K562 (cell line): ENCODE measurements at regions not wholly inside any gene's neighbourhood (a gene's known extent, or its start where the extent isn't known, plus 50 kb on each side); places are given as distances from the start of the nearest gene placed in this dataset.

Experiments used
- BMI1 ChIP-seq: fragments of 150-350 bp; IDR thresholded peaks from 2 replicates; pipeline ENCODE4 v1.6.1; 2014; ENCODE audit warnings: low read length
- MNT ChIP-seq, 2 experiments: fragments of 450-650 bp; conservative IDR thresholded peaks; 2 replicates each; pipeline ENCODE4 v1.6.1; 2017; ENCODE audit warnings: mild to moderate bottlenecking in 2 of 2, moderate library complexity in 2 of 2
- MTF1 ChIP-seq: fragments of 250-450 bp; sonication (Bioruptor Pico); IDR thresholded peaks from 2 replicates; pipeline ENCODE4 v1.9.0; 2021; ENCODE audit warnings: moderate library complexity, mild to moderate bottlenecking, inconsistent platforms, borderline replicate concordance
- POLR2H ChIP-seq: IDR thresholded peaks from 2 replicates; pipeline ENCODE4 v1.6.1; 2016; ENCODE audit warnings: missing genetic modification characterization, low read depth, mild to moderate bottlenecking, control low read depth, missing compliant biosample characterization, moderate library complexity
- POLR3A ChIP-seq: IDR thresholded peaks from 2 replicates; pipeline ENCODE4 v1.6.1; 2011; ENCODE audit warnings: borderline replicate concordance, mild to moderate bottlenecking, moderate library complexity; ENCODE audit not compliant: insufficient read length, insufficient read depth; ENCODE audit errors: extremely low read depth
- SMAD1 ChIP-seq: fragments of 150-350 bp; IDR thresholded peaks from 2 replicates; pipeline ENCODE4 v1.6.1; 2014; ENCODE audit warnings: low read length, low read depth; ENCODE audit not compliant: partially characterized antibody
- TCF7 ChIP-seq: sonication (generic); IDR thresholded peaks from 2 replicates; pipeline ENCODE4 v1.6.1; 2016; ENCODE audit warnings: antibody characterized with exemption, borderline replicate concordance
- TRIM24 ChIP-seq, 2 experiments: fragments of 450-650 bp; IDR thresholded peaks; 2 replicates each; pipeline ENCODE4 v1.6.1; 2016
- ZNF24 ChIP-seq: fragments of 450-650 bp; IDR thresholded peaks from 2 replicates; pipeline ENCODE4 v1.6.1; 2016
- TF ChIP-seq, protein P1 (sequence below): fragments of 200-600 bp; sonication (generic); IDR thresholded peaks from one replicate; pipeline ENCODE4 v1.6.1; 2012; ENCODE audit warnings: mild to moderate bottlenecking, low read depth, low read length, inconsistent platforms

DNA sequence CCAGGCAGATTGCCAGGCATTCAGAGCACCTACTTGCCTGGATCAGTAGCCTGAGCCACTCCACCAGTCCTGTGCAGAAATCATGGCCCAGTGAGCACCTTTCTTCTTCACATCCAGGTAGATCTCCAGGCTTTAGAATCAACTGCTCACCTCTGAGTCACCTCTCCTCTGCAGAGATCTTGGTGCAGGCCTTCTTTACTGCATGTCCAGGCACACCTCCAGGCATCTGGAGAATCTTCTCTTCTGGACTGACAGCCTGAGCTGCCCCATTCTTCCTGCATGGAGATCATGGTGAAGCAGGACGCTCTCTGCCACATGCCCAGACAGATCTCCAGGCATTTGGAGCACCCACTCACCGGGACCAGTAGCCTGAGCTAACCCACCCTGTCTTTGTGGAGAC lies 894.5 kb upstream of the MBL2 start (continued):
- TF ChIP-seq, protein P1, sequence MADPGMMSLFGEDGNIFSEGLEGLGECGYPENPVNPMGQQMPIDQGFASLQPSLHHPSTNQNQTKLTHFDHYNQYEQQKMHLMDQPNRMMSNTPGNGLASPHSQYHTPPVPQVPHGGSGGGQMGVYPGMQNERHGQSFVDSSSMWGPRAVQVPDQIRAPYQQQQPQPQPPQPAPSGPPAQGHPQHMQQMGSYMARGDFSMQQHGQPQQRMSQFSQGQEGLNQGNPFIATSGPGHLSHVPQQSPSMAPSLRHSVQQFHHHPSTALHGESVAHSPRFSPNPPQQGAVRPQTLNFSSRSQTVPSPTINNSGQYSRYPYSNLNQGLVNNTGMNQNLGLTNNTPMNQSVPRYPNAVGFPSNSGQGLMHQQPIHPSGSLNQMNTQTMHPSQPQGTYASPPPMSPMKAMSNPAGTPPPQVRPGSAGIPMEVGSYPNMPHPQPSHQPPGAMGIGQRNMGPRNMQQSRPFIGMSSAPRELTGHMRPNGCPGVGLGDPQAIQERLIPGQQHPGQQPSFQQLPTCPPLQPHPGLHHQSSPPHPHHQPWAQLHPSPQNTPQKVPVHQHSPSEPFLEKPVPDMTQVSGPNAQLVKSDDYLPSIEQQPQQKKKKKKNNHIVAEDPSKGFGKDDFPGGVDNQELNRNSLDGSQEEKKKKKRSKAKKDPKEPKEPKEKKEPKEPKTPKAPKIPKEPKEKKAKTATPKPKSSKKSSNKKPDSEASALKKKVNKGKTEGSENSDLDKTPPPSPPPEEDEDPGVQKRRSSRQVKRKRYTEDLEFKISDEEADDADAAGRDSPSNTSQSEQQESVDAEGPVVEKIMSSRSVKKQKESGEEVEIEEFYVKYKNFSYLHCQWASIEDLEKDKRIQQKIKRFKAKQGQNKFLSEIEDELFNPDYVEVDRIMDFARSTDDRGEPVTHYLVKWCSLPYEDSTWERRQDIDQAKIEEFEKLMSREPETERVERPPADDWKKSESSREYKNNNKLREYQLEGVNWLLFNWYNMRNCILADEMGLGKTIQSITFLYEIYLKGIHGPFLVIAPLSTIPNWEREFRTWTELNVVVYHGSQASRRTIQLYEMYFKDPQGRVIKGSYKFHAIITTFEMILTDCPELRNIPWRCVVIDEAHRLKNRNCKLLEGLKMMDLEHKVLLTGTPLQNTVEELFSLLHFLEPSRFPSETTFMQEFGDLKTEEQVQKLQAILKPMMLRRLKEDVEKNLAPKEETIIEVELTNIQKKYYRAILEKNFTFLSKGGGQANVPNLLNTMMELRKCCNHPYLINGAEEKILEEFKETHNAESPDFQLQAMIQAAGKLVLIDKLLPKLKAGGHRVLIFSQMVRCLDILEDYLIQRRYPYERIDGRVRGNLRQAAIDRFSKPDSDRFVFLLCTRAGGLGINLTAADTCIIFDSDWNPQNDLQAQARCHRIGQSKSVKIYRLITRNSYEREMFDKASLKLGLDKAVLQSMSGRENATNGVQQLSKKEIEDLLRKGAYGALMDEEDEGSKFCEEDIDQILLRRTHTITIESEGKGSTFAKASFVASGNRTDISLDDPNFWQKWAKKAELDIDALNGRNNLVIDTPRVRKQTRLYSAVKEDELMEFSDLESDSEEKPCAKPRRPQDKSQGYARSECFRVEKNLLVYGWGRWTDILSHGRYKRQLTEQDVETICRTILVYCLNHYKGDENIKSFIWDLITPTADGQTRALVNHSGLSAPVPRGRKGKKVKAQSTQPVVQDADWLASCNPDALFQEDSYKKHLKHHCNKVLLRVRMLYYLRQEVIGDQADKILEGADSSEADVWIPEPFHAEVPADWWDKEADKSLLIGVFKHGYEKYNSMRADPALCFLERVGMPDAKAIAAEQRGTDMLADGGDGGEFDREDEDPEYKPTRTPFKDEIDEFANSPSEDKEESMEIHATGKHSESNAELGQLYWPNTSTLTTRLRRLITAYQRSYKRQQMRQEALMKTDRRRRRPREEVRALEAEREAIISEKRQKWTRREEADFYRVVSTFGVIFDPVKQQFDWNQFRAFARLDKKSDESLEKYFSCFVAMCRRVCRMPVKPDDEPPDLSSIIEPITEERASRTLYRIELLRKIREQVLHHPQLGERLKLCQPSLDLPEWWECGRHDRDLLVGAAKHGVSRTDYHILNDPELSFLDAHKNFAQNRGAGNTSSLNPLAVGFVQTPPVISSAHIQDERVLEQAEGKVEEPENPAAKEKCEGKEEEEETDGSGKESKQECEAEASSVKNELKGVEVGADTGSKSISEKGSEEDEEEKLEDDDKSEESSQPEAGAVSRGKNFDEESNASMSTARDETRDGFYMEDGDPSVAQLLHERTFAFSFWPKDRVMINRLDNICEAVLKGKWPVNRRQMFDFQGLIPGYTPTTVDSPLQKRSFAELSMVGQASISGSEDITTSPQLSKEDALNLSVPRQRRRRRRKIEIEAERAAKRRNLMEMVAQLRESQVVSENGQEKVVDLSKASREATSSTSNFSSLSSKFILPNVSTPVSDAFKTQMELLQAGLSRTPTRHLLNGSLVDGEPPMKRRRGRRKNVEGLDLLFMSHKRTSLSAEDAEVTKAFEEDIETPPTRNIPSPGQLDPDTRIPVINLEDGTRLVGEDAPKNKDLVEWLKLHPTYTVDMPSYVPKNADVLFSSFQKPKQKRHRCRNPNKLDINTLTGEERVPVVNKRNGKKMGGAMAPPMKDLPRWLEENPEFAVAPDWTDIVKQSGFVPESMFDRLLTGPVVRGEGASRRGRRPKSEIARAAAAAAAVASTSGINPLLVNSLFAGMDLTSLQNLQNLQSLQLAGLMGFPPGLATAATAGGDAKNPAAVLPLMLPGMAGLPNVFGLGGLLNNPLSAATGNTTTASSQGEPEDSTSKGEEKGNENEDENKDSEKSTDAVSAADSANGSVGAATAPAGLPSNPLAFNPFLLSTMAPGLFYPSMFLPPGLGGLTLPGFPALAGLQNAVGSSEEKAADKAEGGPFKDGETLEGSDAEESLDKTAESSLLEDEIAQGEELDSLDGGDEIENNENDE: no peak
- TF ChIP-seq BMI1 (no peak), MTF1 (CRISPR knock-in tag) (no peak), ZNF24 (no peak), MNT (conservative IDR thresholded peaks at IDR 0.05) (no peak), POLR2H (tag) (no peak), TRIM24 (IDR thresholded peaks at IDR 0.05) (no peak), POLR3A (no peak), TCF7 (no peak), SMAD1 (no peak)
